Medulla oblongata (tissue), 1 donor: ENCODE measurements at regions not wholly inside any gene's neighbourhood (a gene's known extent, or its start where the extent isn't known, plus 50 kb on each side); places are given as distances from the start of the nearest gene placed in this dataset.

Source experiments
- DNase-seq: peaks from one replicate; pipeline ENCODE4 v3.0.0-alpha.2; 2015; ENCODE audit errors: extremely low spot score

GRCh38 chr4:184575306-184575705 lies 73.9 kb downstream of the CASP3 start:
- no peak for DNase-seq

GRCh38 chr4:184574861-184575260 lies 74.4 kb downstream of the CASP3 start:
- DNase-seq, result no peak

GRCh38 chr4:184573701-184574100 lies 75.5 kb downstream of the CASP3 start:
- DNase-seq, result no peak

GRCh38 chr4:184568770-184569169 lies 80.5 kb downstream of the CASP3 start:
- DNase-seq, result no peak

GRCh38 chr4:184563621-184564020 lies 85.6 kb downstream of the CASP3 start:
- no peak for DNase-seq

GRCh38 chr4:184558996-184559395 lies 84.6 kb upstream of the IRF2 start:
- no peak for DNase-seq

GRCh38 chr4:184553891-184554290 lies 79.5 kb upstream of the IRF2 start:
- DNase-seq, result no peak

- DNase-seq, result no peak
Measured at GRCh38 chr4:184550476-184550875, 76.1 kb upstream of the IRF2 start.

- DNase-seq, result no peak
Measured at GRCh38 chr4:184548648-184549341, 74.4 kb upstream of the IRF2 start.

GRCh38 chr4:184548316-184548647 lies 73.9 kb upstream of the IRF2 start:
- DNase-seq, result no peak

GRCh38 chr4:184544788-184545409 lies 70.5 kb upstream of the IRF2 start:
- no peak for DNase-seq

- DNase-seq, result no peak
Measured at GRCh38 chr4:184541907-184542306, 67.6 kb upstream of the IRF2 start.

GRCh38 chr4:184540307-184540706 lies 66.0 kb upstream of the IRF2 start:
- no peak for DNase-seq

- DNase-seq, result peak; percentile 99
Measured at GRCh38 chr4:184538023-184538599, 63.8 kb upstream of the IRF2 start.

- DNase-seq, result peak; percentile 98
Measured at GRCh38 chr4:184537269-184538022, 63.1 kb upstream of the IRF2 start.

GRCh38 chr4:184536881-184537248 lies 62.5 kb upstream of the IRF2 start:
- peak; percentile 56 for DNase-seq

GRCh38 chr4:184536065-184536880 lies 61.9 kb upstream of the IRF2 start:
- DNase-seq, result no peak

- DNase-seq, result peak; percentile 35
Measured at GRCh38 chr4:184534511-184535391, 60.4 kb upstream of the IRF2 start.

- no peak for DNase-seq
Measured at GRCh38 chr4:184533908-184534307, 59.6 kb upstream of the IRF2 start.

GRCh38 chr4:184531008-184531407 lies 56.7 kb upstream of the IRF2 start:
- DNase-seq, result no peak

- DNase-seq, result peak; percentile 53
Measured at GRCh38 chr4:184529283-184529682, 54.9 kb upstream of the IRF2 start.
